UCSD-AML1 (cell line): ENCODE measurements at regions not wholly inside any gene's neighbourhood (a gene's known extent, or its start where the extent isn't known, plus 50 kb on each side); places are given as distances from the start of the nearest gene placed in this dataset.

ENCODE experiments used
- DNase-seq: peaks from one replicate; lab custom pipeline; 2025; ENCODE audit not compliant: unreplicated experiment; lab: John Stamatoyannopoulos, UW

DNA sequence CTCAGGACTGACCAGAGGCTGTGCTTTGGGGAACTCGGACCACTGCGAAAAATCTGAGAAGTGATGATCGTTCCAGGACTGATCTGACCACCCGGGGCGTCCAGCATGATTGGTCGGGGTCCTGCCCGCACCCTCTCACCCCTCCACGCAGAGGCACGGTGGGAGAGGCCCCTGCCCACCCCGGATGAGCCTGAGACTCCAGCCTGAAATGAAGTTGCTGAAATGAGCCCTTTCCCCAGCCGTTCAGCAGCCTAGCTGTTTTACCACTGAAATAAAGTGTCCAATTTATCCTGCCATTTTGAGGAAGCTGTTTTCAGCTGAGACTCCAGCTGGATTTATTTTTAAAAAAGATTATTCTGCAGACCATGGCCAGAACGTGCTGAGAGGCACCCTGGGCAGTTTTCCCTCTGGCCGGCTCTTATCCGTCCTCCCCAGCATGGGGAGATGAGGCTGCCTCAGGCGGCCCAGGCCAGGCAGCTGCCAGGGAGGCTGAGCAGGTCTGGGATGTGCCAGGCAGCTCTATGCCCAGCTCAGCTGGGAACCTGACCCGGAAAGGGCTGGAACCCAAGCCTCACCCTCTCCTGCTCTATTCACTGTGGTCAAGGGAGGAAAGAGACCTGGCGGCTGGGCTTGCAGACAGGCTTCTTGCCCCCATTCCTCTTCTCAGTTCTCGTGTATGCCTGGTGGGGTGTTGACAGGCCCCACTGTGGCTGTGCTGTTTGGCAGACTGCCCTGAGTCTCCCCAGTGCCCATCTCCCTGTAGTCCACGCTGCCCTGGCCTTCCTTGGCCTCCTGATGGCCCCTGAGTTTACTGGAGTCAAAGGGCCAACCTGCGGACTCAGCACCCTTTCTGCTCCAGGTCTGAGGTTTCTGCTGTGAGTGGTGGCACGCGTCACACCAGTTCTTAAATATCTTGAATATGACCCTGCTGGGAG lies 161.0 kb upstream of the B3GAT1 start:
- no peak for DNase-seq

DNA sequence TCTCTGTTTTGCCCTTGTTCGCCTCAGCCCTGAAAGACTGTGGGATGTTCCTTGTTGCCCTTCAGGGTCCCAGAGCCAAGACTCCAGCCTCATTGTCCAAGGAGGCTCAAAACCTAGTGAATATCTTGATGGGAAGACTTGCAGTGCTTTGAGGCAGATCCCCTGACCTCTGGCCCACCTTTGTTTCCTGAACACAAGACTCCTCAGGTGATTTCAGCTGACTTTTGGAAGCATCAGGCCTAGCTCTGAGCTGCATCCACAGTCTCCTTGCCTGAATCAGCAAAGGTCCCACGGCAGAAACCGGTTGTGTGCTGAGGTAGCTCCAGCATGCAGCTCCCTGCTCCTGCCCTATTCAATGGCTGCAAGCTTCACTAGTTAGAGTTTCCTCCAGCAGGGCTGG lies 159.3 kb upstream of the B3GAT1 start:
- no peak for DNase-seq

DNA sequence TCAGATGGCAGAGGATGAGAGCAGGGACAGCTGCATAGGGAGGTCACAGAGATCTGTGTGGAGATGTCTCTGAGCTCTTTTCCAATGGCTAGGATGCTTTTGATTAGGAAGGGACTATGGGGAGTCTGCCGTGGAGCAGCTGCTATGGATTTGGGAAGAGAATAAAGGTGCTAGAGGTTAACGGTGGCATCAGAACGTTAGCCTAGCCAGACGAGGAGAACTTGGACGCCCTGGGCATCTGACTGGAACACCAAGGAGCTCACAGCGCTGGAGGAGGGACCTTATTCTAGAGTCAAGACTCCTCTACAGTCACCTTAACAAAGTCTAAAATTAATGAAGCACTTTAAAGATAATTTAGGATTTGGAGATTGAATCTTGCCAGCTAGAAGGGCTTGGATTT lies 157.2 kb upstream of the B3GAT1 start:
- DNase-seq = no peak

GRCh38 chr11:134566311-134566710 lies 154.3 kb upstream of the B3GAT1 start:
- DNase-seq = no peak

DNA sequence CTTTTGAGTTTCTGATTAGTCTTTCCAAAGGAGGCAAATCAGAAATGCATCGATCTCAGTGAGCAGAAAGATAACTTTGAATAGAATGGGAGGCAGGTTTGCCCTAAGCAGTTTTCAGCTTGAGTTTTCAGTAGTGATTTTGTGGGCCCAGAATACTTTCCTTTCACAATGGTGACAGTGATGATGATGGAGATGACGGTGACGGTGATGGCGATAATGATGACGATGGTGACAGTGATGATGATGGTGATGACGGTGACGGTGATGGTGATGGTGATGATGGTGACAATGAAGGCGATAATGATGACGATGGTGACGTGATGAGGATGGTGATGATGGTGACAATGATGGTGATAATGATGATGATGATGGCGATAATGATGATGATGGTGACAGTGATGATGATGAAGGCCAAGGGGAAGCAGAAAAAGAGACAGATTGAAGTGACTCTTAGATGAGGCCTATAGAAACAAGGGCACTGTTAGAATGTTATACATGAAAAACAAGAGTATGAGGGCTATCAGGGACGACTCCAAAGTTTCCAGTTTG lies 153.4 kb upstream of the B3GAT1 start:
- DNase-seq = no peak

DNA sequence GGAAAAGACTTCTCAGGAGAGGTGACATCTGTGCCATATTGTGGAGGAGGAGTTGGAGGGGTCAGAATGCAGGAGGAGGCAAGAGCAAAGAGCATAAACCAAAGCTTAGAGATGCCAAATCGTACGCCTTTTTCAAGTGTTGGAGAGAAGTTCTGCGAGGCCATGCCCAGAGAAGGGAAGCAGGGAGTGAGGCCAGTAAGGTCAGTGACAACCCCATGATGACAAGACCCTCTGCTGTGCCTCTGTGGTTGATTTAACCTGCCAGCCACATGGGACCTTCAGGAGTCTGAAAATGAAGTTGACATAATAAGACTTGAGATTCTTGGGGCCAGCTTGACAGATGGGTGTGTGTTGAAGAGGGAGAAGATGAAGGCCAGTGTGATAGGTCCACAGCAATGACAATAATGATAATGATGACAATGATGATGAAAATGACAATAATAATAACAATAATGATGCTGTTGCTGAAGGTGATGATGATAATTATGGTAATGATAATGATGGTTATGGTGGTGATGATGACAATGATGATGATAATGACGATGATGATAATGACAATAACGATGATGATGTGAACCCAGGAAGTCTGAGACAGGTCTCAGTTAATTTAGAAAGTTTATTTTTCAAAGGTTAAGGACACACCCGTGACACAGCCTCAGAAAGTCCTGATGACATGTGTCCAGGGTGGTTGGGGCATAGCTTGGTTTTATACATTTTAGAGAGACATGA lies 152.6 kb upstream of the B3GAT1 start:
- no peak for DNase-seq

DNA sequence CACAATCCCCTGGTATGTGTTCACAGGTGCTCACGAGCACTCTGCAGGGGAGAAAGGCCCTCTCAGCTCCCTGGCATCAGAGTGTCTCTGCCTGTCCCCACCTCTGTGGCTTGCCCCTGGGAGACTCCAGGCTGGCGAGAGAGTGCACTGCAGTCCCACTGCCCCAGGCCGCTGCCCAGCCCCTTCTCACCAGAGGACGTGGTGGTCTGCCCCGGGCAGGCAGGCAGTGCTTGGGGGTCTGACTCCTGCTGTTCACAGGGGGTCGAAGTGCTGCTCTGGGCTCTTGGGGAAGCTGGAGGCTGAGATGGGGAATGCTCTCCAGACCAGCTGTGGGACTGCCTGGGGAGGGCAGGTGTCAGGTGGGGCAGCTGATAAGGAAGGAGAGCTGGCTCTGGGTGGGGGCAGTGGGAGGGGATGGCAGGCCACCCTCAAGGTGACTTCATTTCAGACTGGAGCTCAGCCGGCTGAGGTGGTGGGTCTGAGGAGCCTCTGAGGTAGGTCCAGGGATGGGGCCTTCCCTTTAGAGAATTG lies 151.0 kb upstream of the B3GAT1 start:
- no peak for DNase-seq

DNA sequence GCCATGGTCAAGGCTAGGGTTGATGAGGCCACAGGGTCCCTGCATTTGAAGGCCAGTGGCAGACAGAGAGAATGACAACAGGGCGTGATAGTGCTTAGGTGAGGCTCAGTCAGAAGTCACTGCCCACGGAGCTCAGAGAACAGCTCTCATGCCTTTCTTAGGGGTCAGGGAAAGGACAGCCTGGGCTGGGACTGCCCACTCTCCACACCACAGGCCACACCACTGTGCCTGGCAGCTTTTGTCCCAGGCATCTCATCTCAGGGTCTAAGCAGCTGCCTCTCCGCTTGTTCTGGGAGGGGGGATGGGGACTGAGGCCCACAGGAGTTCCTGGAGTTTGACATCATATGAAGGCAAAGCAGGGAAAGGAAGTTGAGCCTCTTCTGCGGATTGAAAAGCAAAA lies 150.2 kb upstream of the B3GAT1 start:
- no peak for DNase-seq

DNA sequence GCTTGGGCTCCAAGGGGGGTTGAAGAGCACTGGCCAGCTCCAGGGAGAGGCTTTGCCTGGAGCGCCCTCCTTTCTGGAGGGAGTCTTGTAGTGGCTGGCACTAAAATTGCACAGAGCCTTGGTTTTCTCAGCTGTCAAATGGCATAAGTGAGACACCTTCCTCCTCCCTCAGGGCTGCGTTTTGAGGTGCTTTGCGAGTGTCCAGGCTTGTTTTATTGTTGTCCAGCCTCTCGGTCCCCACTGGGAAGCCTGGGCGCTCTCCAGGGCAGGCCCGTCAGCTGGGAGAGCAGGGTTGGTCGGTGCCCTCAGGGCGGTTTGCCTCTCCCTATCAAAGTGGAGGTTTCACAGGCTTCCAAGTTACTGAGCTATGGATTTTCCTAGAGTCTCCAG lies 149.3 kb upstream of the B3GAT1 start:
- no peak for DNase-seq

- DNase-seq = no peak
Observed at GRCh38 chr11:134560566-134561330, 148.7 kb upstream of the B3GAT1 start.

DNA sequence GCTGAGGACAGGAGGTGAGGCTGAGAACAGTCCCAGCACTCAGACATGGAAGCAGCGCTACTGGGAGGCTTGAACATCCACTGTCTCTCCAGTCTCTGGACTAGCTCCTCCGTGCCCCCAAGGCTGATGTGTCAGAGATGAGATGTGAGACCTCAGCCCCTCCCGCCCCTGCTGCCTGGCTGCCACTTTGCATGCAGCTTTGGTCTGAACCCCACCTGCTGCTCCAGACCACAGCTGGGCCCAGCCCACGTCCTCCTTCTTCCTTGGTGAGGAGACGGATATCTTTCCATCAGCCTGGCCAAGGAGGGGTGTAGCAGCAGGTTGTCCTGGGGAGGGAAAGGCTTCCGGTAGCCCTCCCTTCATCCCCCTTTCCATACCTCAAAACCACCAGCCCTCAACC lies 148.0 kb upstream of the B3GAT1 start:
- no peak for DNase-seq

DNA sequence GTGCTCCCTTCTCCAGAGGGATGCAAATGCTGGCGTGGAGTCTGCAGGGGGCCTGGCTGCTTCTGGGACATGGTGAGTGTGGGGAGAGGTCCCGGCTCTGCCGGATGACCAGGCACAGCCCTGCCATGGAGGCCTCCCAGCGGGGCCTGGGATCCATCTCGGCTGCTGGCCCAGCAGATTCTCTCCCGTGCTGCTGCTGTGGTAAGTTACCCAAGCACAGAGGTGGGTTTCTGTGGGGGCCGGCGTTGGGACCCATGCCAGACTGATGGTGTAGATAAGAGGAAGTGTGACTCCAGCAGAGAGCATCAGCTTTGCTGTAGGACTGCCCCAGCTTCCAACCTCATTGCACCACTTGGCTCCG lies 147.5 kb upstream of the B3GAT1 start:
- no peak for DNase-seq

DNA sequence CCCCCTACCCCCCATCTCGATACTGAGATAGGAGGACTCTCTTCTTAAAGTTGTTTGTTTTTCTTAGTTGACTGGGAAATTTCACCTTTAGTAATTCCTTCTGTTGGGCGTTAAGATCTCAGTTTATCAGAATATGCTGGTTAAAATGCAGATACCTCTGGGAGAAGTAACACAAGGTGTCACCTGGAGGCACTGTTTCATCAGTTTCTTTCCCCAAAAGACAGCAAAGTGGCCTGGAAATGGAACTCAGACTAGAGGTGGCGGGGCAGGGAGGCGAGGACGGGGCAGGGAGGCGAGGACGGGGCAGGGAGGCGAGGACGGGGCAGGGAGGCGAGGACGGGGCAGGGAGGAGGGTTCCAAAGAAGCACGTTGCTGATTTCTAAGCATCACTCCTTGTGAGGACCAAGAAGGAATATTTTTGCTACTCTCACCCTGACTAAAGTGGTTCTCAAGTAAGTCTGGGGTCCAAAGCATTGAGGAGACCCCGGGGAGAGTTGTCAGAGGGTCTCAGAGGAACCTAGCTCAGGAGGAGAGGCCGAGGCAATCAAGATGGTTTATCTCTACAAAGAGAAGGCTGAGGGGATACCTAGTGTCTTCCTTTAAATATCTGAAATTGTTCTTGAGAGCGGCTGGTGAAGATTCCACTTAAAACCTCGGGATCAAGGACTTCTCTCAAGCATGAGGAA lies 147.0 kb upstream of the B3GAT1 start:
- no peak for DNase-seq

DNA sequence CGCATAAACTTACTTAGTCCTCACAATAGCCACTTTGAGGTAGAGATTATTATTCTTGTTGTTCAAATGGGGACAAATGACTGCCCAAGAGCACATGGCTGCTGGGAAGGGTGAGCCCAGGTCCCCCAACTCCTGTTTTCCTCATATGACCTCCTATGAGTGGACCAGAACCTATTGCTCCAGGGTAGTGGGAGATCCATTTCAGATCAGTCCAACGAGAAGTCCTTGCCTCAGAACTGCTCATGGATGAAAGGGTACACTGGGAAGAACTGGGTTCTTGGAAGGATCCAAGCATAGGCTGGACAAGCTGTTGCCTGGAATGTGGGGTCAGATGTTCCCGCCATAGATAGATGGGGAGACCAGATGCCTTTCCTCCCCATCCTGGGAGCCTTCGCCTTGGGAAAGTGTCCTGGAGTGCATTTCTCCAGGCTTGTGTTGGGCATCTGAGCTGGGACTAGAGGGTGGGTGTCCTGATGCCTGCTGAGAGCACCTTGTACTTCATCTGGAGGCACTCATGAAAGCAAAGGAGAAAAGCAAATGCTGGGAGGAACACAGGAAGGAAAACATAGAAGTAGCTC lies 146.3 kb upstream of the B3GAT1 start:
- no peak for DNase-seq

DNA sequence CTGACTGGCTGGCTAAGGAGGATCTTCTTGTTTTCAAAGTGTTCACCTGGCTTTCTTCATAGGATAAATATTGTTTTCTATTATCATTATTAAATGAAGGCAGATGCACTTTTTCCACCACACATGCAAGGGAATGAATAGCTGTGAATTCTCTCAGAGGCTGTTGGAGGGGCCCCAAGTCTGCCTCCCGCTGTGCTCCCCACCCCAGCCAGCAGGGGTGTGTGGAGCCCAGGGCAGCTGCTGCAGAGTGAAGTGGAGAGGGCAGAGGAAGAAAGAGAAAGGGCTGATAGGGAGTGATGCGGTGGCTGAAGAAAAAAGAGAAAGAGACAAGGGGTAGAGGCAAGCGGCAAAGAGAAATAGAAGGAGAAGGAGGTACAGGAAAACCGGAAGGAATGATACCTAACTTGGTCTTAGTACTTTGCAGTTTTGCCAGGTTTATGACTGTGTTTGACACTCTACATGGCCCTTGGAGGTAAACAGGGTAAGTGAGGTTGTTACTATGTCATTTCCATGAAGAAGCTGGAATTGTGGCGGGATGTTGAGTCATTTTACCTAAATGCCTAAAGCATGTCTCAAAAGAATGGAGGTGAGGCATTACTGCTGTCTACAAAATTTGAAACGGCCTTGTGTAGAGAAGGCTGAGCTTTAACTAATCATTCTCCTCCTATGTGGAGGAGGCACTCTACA lies 145.7 kb upstream of the B3GAT1 start:
- DNase-seq = no peak

GRCh38 chr11:134556186-134556585 lies 144.1 kb upstream of the B3GAT1 start:
- DNase-seq = no peak

GRCh38 chr11:134555510-134555909 lies 143.5 kb upstream of the B3GAT1 start:
- no peak for DNase-seq

DNA sequence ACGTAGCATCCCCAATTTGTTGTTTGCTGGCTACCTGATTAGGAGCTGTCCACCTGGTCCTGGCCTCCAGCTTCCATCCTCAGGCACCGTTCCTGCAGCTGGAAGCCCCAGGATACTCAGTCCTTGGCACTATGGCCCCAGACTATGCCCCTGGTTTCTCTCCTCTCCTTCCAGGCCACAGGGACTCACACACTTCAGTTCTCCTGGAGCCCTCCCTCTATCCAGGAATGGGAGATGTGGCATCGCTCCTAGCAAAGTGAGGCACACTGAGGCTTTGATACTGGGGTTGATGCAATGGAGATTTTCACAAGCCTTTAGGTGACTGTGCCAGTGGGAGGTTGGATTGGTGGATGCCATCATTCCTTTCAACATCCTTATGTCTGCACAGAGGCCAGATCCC lies 142.8 kb upstream of the B3GAT1 start:
- no peak for DNase-seq

DNA sequence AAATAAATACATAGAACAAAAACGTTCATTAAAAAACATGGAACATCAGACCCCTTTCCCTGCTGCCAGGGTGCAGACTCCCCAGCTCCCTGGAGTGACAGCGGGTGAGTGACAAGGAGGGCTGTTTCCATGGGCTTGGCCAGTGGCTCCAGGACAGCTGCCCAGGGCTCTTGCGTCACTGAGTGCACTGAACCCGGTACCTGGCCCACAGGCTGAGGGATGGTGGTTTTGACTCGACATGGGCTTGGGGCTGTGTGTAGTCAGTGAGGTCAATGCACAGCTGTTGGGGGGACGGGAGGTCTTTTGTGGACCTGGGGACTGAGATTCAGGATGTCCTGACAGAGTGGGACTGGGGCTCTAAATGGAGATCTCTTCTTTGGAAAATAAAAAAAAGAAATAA lies 142.1 kb upstream of the B3GAT1 start:
- DNase-seq = no peak

DNA sequence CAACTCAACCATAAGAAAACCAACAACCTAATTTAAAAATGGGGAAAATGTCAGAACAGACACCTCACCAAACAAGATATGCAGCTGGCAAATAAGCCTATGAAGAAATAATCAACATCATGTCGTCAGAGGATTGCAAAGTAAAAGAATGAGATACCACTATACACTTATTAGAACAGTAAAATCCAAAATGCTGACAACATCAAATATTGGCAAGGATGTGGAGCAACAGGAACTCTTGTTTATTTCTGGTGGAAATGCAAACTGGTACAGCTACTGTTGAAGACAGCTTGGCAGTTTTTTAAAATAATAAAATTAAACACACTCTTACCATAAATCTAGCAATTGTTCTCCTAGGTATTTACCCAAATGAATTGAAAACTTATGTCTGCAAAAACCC lies 140.7 kb upstream of the B3GAT1 start:
- DNase-seq = no peak
